ENCODE measurements at regions not wholly inside any gene's neighbourhood (a gene's known extent, or its start where the extent isn't known, plus 50 kb on each side); places are given as distances from the start of the nearest gene placed in this dataset.

GRCh38 chr16:86375851-86376250, 134.5 kb upstream of the FOXF1 start:
- TF ChIP-seq CTCF (conservative IDR thresholded peaks at IDR 0.05; ENCODE audit: low read depth, low read length), result no peak
- no peak for TF ChIP-seq EZH2 (IDR thresholded peaks at IDR 0.05; ENCODE audit: low read length, unreplicated experiment)
- no peak for TF ChIP-seq EZH2phosphoT487 (IDR thresholded peaks at IDR 0.05; ENCODE audit: borderline replicate concordance, low read length)

All from PC-3 (cell line).